HCT116 (cell line): ENCODE measurements at regions not wholly inside any gene's neighbourhood (a gene's known extent, or its start where the extent isn't known, plus 50 kb on each side); places are given as distances from the start of the nearest gene placed in this dataset.

Experiments
- ATAC-seq: fragments of 200-7000 bp; cut with Tn5 transposase; 2 replicates; pipeline ENCODE4 v1.9.1; 2020; ENCODE audit warnings: mild to moderate bottlenecking, moderate library complexity
- BruUV-seq: library from RNA; stranded (reverse); fragments of 400-500 nt; replicated peaks from 2 replicates; lab custom pipeline; 2021; lab: Mats Ljungman, UMichigan
- CTCF ChIA-PET: fragments of 300-600 bp; sonication (Branson Sonifier 250); formaldehyde crosslinking; loops from one replicate; lab custom pipeline; 2021; ENCODE audit warnings: antibody characterized with exemption; lab: Charles Lee
- POLR2A ChIA-PET: fragments of 300-600, 350-600 bp; sonication (Branson Sonifier 250); formaldehyde crosslinking; loops from one replicate; lab custom pipeline; 2021; ENCODE audit warnings: antibody characterized with exemption; lab: Charles Lee
- RAD21 ChIA-PET, 2 experiments: fragments of 300-600 bp; sonication (Branson Sonifier 250); formaldehyde crosslinking; loops; one replicate each; lab custom pipeline; 2023; ENCODE audit warnings: low total read pairs in 2 of 2; ENCODE audit not compliant: uncharacterized antibody in 2 of 2, unreplicated experiment in 2 of 2, low non-redundant PET in 1 of 2; lab: Charles Lee
- DNase-seq: peaks from one replicate; pipeline ENCODE4 v3.0.0-alpha.2; 2010; ENCODE audit warnings: low read depth, low spot score
- H2AFZ ChIP-seq: fragments of 200-600 bp; shearing (Covaris generic), sonication (generic); 2 replicates; pipeline ENCODE4 v1.6.1; 2017; ENCODE audit warnings: low read depth, mixed run types, mixed read lengths, antibody characterized with exemption, low read length; ENCODE audit not compliant: poor library complexity, severe bottlenecking
- H3K27ac ChIP-seq: 2 replicates; pipeline ENCODE4 v1.5.1; 2012; ENCODE audit warnings: low read depth, low read length
- H3K27me3 ChIP-seq: fragments of 200-600 bp; sonication (generic); 2 replicates; pipeline ENCODE4 v1.6.1; 2016; ENCODE audit warnings: mixed run types, low read length, mixed read lengths; ENCODE audit not compliant: insufficient read depth
- H3K36me3 ChIP-seq, 2 experiments: fragments of 200-500 bp in 1 of 2; fragments of 200-600 bp in 1 of 2; sonication (Bioruptor generic) in 1 of 2; sonication (generic) in 1 of 2; 2 replicates each; pipeline versions ENCODE4 v1.5.1 to v1.6.1; 2014 to 2016; ENCODE audit warnings: low read length in 2 of 2, inconsistent platforms in 1 of 2, mixed read lengths in 1 of 2, mixed run types in 1 of 2; ENCODE audit not compliant: insufficient read depth in 2 of 2, control insufficient read depth in 1 of 2
- H3K4me1 ChIP-seq, 2 experiments: fragments of 200-600 bp in 1 of 2; sonication (generic) in 1 of 2; 2 replicates each; pipeline versions ENCODE4 v1.5.1 to v1.6.1; 2012 to 2017; ENCODE audit warnings: low read length in 2 of 2, inconsistent platforms in 1 of 2, mild to moderate bottlenecking in 1 of 2, mixed read lengths in 1 of 2, mixed run types in 1 of 2, moderate library complexity in 1 of 2; ENCODE audit not compliant: insufficient read depth in 2 of 2, control insufficient read depth in 1 of 2
- H3K4me2 ChIP-seq: fragments of 200-600 bp; sonication (generic); 2 replicates; pipeline ENCODE4 v1.6.1; 2017; ENCODE audit warnings: mixed run types, low read length, mixed read lengths
- H3K4me3 ChIP-seq, 2 experiments: fragments of 200-600 bp in 1 of 2; sonication (generic) in 1 of 2; replicated peaks in 1 of 2; 2 replicates each; pipeline ENCODE4 v1.5.1; 2011 to 2016; ENCODE audit warnings: low read length in 2 of 2, control low read depth in 1 of 2, low read depth in 1 of 2, mild to moderate bottlenecking in 1 of 2, mixed read lengths in 1 of 2, mixed run types in 1 of 2
- H3K79me2 ChIP-seq: fragments of 200-600 bp; sonication (generic); 2 replicates; pipeline ENCODE4 v1.6.1; 2017; ENCODE audit warnings: mild to moderate bottlenecking, mixed run types, low read length, moderate library complexity, mixed read lengths; ENCODE audit not compliant: insufficient read depth
- H3K9ac ChIP-seq: fragments of 200-600 bp; sonication (generic); 2 replicates; pipeline ENCODE4 v1.6.1; 2016; ENCODE audit warnings: low read length, mixed read lengths
- H3K9me2 ChIP-seq: fragments of 200-600 bp; sonication (generic), shearing (Covaris generic); 2 replicates; pipeline ENCODE4 v1.6.1; 2017; ENCODE audit warnings: mixed run types, mild to moderate bottlenecking, moderate library complexity; ENCODE audit not compliant: insufficient read depth
- H3K9me3 ChIP-seq, 2 experiments: fragments of 200-500 bp in 1 of 2; fragments of 200-600 bp in 1 of 2; sonication (Bioruptor generic) in 1 of 2; sonication (generic) in 1 of 2; 2 replicates each; pipeline ENCODE4 v1.6.1; 2014 to 2017; ENCODE audit warnings: low read length in 2 of 2, mixed read lengths in 2 of 2, inconsistent platforms in 1 of 2, low read depth in 1 of 2, mild to moderate bottlenecking in 1 of 2, mixed run types in 1 of 2, moderate library complexity in 1 of 2; ENCODE audit not compliant: control insufficient read depth in 1 of 2, insufficient read depth in 1 of 2
- H4K20me1 ChIP-seq: fragments of 200-600 bp; sonication (generic), shearing (Covaris generic); 2 replicates; pipeline ENCODE4 v1.6.1; 2017; ENCODE audit warnings: mixed run types, mild to moderate bottlenecking, moderate library complexity; ENCODE audit not compliant: insufficient read depth
- CBX3 ChIP-seq: IDR thresholded peaks from 2 replicates; pipeline ENCODE4 v1.6.1; 2012; ENCODE audit warnings: low read depth
- CEBPB ChIP-seq: IDR thresholded peaks from 2 replicates; pipeline ENCODE4 v1.6.1; 2012; ENCODE audit warnings: low read depth
- EGR1 ChIP-seq: IDR thresholded peaks from 2 replicates; pipeline ENCODE4 v1.6.1; 2012; ENCODE audit warnings: low read depth
- ELF1 ChIP-seq: IDR thresholded peaks from 2 replicates; pipeline ENCODE4 v1.6.1; 2012; ENCODE audit warnings: low read depth, borderline replicate concordance
- EZH2phosphoT487 ChIP-seq: fragments of 200-600 bp; IDR thresholded peaks from 2 replicates; pipeline ENCODE4 v1.6.1; 2018; ENCODE audit warnings: antibody characterized with exemption, borderline replicate concordance
- JUND ChIP-seq: IDR thresholded peaks from 2 replicates; pipeline ENCODE4 v1.6.1; 2012
- POLR2AphosphoS5 ChIP-seq: IDR thresholded peaks from 2 replicates; pipeline ENCODE4 v1.6.1; 2011; ENCODE audit warnings: mild to moderate bottlenecking, low read depth, low read length, moderate library complexity
- RAD21 ChIP-seq: IDR thresholded peaks from 2 replicates; pipeline ENCODE4 v1.6.1; 2012; ENCODE audit warnings: low read depth, mild to moderate bottlenecking
- REST ChIP-seq: IDR thresholded peaks from 2 replicates; pipeline ENCODE4 v1.6.1; 2012; ENCODE audit warnings: low read depth
- SIN3A ChIP-seq: IDR thresholded peaks from 2 replicates; pipeline ENCODE4 v1.6.1; 2012; ENCODE audit warnings: low read depth
- TCF7L2 ChIP-seq: IDR thresholded peaks from 2 replicates; pipeline ENCODE4 v1.7.0; 2011; ENCODE audit warnings: borderline replicate concordance, inconsistent platforms; ENCODE audit not compliant: insufficient read depth, insufficient read length; ENCODE audit errors: extremely low read depth
- YY1 ChIP-seq: IDR thresholded peaks from 2 replicates; pipeline ENCODE4 v1.6.1; 2011; ENCODE audit warnings: low read length, low read depth, moderate library complexity, mild to moderate bottlenecking; ENCODE audit not compliant: insufficient replicate concordance; ENCODE audit errors: extremely low read depth
- ZFX ChIP-seq: fragments of 450-650 bp; IDR thresholded peaks from 2 replicates; pipeline ENCODE4 v1.6.1; 2017
- intact Hi-C: fragments of 100-400 bp; cut with micrococcal nuclease; formaldehyde crosslinking; loops from 2 replicates; pipeline ENCODE4 v1.10.0; 2022
- TF ChIP-seq, protein P1 (sequence below), 3 experiments: fragments of 200-600 bp in 1 of 3; sonication (generic) in 1 of 3; IDR thresholded peaks in 2 of 3; conservative IDR thresholded peaks in 1 of 3; 2 replicates each; pipeline ENCODE4 v1.5.1; 2012 to 2017; ENCODE audit warnings: low read depth in 2 of 3, low read length in 2 of 3, antibody characterized with exemption in 1 of 3, borderline replicate concordance in 1 of 3, control low read depth in 1 of 3, mild to moderate bottlenecking in 1 of 3, mixed read lengths in 1 of 3, mixed run types in 1 of 3, moderate library complexity in 1 of 3; ENCODE audit not compliant: insufficient read depth in 1 of 3
- TF ChIP-seq, protein P2 (sequence below): IDR thresholded peaks from 2 replicates; pipeline ENCODE4 v1.6.1; 2012

DNA sequence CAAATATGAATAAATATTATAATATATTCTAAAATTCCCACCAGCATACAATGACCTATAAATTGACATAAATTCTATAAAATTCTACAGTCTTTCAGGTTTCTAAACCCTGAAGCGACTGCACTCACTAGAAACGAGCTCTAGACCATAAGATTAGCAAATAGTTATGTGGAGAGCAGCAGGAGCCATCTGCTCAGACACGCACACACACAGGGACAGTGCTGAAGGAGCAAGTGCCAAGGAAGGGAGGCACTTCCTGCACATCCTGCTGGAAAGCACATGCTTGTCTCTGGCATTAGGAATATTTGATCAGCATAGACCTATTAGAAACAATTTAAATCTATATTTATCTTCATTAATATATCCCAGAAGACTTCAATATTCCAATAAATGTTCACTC, 713.9 kb upstream of the CDH2 start:
- DNase-seq (no peak), ATAC-seq (no peak)
- intact Hi-C loops: no loop called here
- no peaks in the 10 kb centered on the region for H3K79me2 ChIP-seq
- ChIA-PET RAD21 (no interaction called here), POLR2A (no interaction called here), CTCF (no interaction called here)
- no peaks in the 10 kb centered on the region for H3K27me3 ChIP-seq
- no peak overlapping the region for H2AFZ ChIP-seq
- BruUV-seq: no TSS peak
- H3K9me3 ChIP-seq: 0 out of 4 replicates have a peak, but pooled peaks cover 0 to under 1% of the 10 kb centered on the region in 2 experiments
- no peaks in the 10 kb centered on the region for H3K36me3 ChIP-seq
- no peak overlapping the region for H3K9ac ChIP-seq
- H3K27ac ChIP-seq: no peak overlapping the region
- H3K4me1 ChIP-seq: no peaks in the 10 kb centered on the region
- no peak overlapping the region for H3K4me2 ChIP-seq
- H3K9me2 ChIP-seq: no peaks in the 10 kb centered on the region
- H3K4me3 ChIP-seq: no peak overlapping the region
- H4K20me1 ChIP-seq: no peaks in the 10 kb centered on the region
- TF ChIP-seq RAD21: no peak
- TF ChIP-seq EGR1: no peak
- no peak for TF ChIP-seq POLR2AphosphoS5
- no peak for TF ChIP-seq ELF1
- TF ChIP-seq TCF7L2: no peak
- TF ChIP-seq, protein P1, sequence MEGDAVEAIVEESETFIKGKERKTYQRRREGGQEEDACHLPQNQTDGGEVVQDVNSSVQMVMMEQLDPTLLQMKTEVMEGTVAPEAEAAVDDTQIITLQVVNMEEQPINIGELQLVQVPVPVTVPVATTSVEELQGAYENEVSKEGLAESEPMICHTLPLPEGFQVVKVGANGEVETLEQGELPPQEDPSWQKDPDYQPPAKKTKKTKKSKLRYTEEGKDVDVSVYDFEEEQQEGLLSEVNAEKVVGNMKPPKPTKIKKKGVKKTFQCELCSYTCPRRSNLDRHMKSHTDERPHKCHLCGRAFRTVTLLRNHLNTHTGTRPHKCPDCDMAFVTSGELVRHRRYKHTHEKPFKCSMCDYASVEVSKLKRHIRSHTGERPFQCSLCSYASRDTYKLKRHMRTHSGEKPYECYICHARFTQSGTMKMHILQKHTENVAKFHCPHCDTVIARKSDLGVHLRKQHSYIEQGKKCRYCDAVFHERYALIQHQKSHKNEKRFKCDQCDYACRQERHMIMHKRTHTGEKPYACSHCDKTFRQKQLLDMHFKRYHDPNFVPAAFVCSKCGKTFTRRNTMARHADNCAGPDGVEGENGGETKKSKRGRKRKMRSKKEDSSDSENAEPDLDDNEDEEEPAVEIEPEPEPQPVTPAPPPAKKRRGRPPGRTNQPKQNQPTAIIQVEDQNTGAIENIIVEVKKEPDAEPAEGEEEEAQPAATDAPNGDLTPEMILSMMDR (IDR thresholded peaks at IDR 0.05 in 2 of 3, conservative IDR thresholded peaks at IDR 0.05 in 1 of 3; ENCODE audit: borderline replicate concordance in 1 of 3, insufficient read depth in 1 of 3, low read depth in 2 of 3, low read length in 2 of 3): no peak
- no peak for TF ChIP-seq ZFX
- no peak for TF ChIP-seq YY1
- no peak for TF ChIP-seq CEBPB
- TF ChIP-seq EZH2phosphoT487: no peak
- no peak for TF ChIP-seq SIN3A
- no peak for TF ChIP-seq REST
- TF ChIP-seq, protein P2, sequence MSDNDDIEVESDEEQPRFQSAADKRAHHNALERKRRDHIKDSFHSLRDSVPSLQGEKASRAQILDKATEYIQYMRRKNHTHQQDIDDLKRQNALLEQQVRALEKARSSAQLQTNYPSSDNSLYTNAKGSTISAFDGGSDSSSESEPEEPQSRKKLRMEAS: no peak
- no peak for TF ChIP-seq JUND
- TF ChIP-seq CBX3: no peak
